CD4-positive, alpha-beta T cell treated with Interleukin-12 subunit alpha and Interleukin-12 subunit beta, for 1 hour (primary cell): ENCODE measurements at regions not wholly inside any gene's neighbourhood (a gene's known extent, or its start where the extent isn't known, plus 50 kb on each side); places are given as distances from the start of the nearest gene placed in this dataset.
"Not testable (repeated sequence)": the region's sequence is repeated elsewhere in the genome, so short reads cannot be mapped to it uniquely, and the experiment has no call there.

Source experiments
- DNase-seq: peaks from one replicate; pipeline ENCODE4 v3.0.0-alpha.2; 2020

DNA sequence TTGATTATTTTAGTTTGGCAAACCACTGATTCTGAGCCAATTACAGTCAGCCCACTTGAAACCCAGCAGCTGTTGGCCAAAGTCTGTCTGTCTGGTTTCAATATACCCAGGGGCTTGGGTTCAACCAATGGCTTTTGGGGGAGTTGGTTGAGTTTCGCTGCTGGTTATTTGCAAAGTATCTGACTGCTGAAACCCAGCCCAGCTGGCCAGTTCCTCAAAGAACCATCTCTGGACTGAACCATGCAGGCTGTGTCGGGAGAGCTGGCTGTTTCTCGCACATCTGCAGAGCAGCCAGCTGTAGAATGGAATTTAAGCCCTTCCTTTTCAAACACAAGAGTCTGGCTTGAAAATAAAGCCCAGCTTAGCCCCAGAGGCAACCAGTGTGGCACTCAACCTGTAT is 66.0 kb upstream of the PAX7 start:
- no peak for DNase-seq

- DNase-seq, result no peak
These were observed 65.3 kb upstream of the PAX7 start for GRCh38 chr1:18565321-18565720.

GRCh38 chr1:18568489-18568888 is 62.2 kb upstream of the PAX7 start:
- DNase-seq, result no peak

DNA sequence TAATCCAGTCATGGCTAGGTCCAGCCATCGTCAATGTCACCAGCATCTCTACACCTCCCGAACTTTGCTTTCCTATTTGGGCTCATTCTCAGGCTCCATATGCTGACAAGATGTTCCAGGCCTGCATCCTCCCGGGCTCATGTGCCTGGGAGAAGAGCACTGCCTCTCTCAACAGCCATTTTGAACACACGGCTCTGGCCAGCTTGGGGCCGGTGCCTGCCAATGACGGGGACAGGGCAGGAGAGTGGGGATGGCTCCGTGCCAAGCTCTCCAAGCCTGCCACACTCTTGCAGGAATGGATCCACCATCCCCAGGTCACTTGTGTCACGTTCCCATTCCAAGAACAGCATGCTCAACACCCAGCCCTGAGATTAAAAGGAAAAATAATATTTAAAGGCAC is 61.4 kb upstream of the PAX7 start:
- no peak for DNase-seq

GRCh38 chr1:18569811-18570545 is 60.7 kb upstream of the PAX7 start:
- DNase-seq, result no peak

- DNase-seq, result no peak
These were observed 59.4 kb upstream of the PAX7 start for GRCh38 chr1:18571275-18571674.

- DNase-seq, result no peak
These were observed 58.4 kb upstream of the PAX7 start for GRCh38 chr1:18572022-18572880.

GRCh38 chr1:18573170-18573569 is 57.5 kb upstream of the PAX7 start:
- DNase-seq, result no peak

- no peak for DNase-seq
These were observed 55.9 kb upstream of the PAX7 start for GRCh38 chr1:18574754-18575153.

- peak; percentile 43 for DNase-seq
These were observed 55.0 kb upstream of the PAX7 start for GRCh38 chr1:18575620-18576019.

DNA sequence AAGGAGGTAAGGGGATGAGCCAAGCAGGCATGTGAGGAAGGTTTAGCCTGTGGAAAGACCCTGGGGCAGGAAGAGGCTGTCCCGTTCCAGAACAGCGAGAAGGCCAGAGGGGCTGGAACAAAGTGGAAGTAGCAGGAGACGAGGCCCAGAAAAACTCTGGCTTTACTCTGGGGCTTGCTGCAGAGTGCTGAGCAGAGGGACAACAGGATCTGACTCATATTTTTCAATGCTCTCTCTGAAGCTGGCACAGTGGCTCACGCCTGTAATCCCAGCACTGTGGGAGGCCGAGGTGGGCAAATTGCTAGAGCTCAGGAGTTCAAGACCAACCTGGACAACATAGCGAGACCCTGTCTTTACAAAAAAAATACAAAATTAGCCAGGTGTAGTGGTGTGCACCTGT is 52.4 kb upstream of the PAX7 start:
- no peak for DNase-seq

DNA sequence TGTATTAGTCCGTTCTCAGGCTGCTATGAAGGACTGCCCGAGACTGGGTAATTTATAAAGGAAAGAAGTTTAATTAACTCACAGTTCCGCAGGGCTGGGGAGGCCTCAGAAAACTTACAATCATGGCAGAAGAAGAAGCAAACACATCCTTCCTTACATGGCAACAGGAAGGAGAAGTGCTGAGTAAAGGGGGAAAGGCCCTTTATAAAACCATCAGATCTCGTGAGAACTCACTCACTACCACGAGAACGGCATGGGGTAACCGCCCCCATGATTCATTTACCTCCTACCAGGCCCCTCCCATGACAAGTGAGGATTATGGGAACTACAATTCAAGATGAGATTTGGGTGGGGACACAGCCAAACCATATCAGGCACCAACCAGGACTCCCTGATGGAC is 51.4 kb upstream of the PAX7 start:
- DNase-seq, result not testable (repeated sequence)

GRCh38 chr1:18580047-18580446 is 50.6 kb upstream of the PAX7 start:
- DNase-seq, result no peak

GRCh38 chr1:18580691-18581419 is 49.8 kb upstream of the PAX7 start:
- DNase-seq, result no peak
